MCF 10A (cell line): ENCODE measurements at regions not wholly inside any gene's neighbourhood (a gene's known extent, or its start where the extent isn't known, plus 50 kb on each side); places are given as distances from the start of the nearest gene placed in this dataset.

ENCODE experiments used
- BruUV-seq: library from RNA; stranded (reverse); fragments of 400-500 nt; replicated peaks from 2 replicates; lab custom pipeline; 2021; lab: Mats Ljungman, UMichigan
- CTCF ChIA-PET: fragments of 300-600 bp; sonication (Branson Sonifier 250); formaldehyde crosslinking; extraction: SDS; loops from one replicate; lab custom pipeline; 2021; ENCODE audit warnings: antibody characterized with exemption, inconsistent platforms; lab: Yijun Ruan, JAX
- POLR2A ChIA-PET: fragments of 300-600, 350-650 bp; sonication (Branson Sonifier 250); formaldehyde crosslinking; extraction: SDS; loops from one replicate; lab custom pipeline; 2020; ENCODE audit warnings: antibody characterized with exemption, inconsistent platforms; lab: Yijun Ruan, JAX
- DNase-seq: peaks from one replicate; pipeline ENCODE4 v3.0.0-alpha.2; 2018; ENCODE audit not compliant: unreplicated experiment
- H3K27ac Mint-ChIP-seq: one replicate; pipeline ENCODE4 v1.8.0; 2022; ENCODE audit warnings: mild to moderate bottlenecking, low read depth, mixed read lengths; ENCODE audit not compliant: unreplicated experiment
- H3K27me3 Mint-ChIP-seq: one replicate; pipeline ENCODE4 v1.8.0; 2022; ENCODE audit warnings: mixed read lengths; ENCODE audit not compliant: insufficient read depth, unreplicated experiment
- H3K36me3 Mint-ChIP-seq: one replicate; pipeline ENCODE4 v1.8.0; 2022; ENCODE audit warnings: mild to moderate bottlenecking, moderate library complexity, mixed read lengths; ENCODE audit not compliant: insufficient read depth, unreplicated experiment
- H3K4me1 Mint-ChIP-seq: one replicate; pipeline ENCODE4 v1.8.0; 2022; ENCODE audit warnings: mixed read lengths; ENCODE audit not compliant: insufficient read depth, unreplicated experiment
- H3K4me3 Mint-ChIP-seq: one replicate; pipeline ENCODE4 v1.8.0; 2022; ENCODE audit warnings: mild to moderate bottlenecking, moderate library complexity, mixed read lengths; ENCODE audit not compliant: unreplicated experiment
- H3K9me3 Mint-ChIP-seq: one replicate; pipeline ENCODE4 v1.8.0; 2022; ENCODE audit warnings: mixed read lengths; ENCODE audit not compliant: unreplicated experiment
- intact Hi-C: fragments of 100-400 bp; cut with micrococcal nuclease; formaldehyde crosslinking; loops from 2 replicates; pipeline ENCODE4 v1.14.1; 2022
- TF ChIP-seq, protein P1 (sequence below): fragments of 200-600 bp; IDR thresholded peaks from one replicate; pipeline ENCODE4 v1.8.0; 2022; ENCODE audit warnings: antibody characterized with exemption, mild to moderate bottlenecking; ENCODE audit not compliant: unreplicated experiment

DNA sequence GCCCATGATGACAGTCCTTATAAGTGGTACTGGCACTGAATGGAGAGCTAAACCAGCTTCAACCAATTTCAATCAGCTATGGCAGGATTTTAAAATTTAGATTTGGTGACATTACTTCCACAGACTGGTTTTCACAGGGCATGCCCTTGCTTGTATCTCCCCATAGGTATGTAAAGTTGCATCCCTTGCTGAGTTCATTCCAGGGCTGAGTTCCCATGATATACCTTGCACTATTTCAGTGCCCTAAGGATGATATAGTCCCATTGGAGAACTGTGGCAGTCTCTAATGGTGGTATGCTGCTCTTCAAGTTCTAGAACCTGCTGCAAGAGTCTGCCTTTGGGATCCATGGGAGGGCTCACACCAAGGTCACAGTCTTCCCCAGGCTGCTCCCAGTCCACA is 232.7 kb upstream of the MOCS1 start:
- H3K4me1 Mint-ChIP-seq, result no peaks in the 10 kb centered on the region
- no peaks in the 10 kb centered on the region for H3K27me3 Mint-ChIP-seq
- H3K36me3 Mint-ChIP-seq, result peaks cover 6% of the 10 kb centered on the region
- H3K27ac Mint-ChIP-seq, result no peak overlapping the region
- intact Hi-C loops, result no loop called here
- no peak overlapping the region for H3K4me3 Mint-ChIP-seq
- no TSS peak for BruUV-seq
- POLR2A ChIA-PET, result no interaction called here
- no peak for DNase-seq
- TF ChIP-seq, protein P1, sequence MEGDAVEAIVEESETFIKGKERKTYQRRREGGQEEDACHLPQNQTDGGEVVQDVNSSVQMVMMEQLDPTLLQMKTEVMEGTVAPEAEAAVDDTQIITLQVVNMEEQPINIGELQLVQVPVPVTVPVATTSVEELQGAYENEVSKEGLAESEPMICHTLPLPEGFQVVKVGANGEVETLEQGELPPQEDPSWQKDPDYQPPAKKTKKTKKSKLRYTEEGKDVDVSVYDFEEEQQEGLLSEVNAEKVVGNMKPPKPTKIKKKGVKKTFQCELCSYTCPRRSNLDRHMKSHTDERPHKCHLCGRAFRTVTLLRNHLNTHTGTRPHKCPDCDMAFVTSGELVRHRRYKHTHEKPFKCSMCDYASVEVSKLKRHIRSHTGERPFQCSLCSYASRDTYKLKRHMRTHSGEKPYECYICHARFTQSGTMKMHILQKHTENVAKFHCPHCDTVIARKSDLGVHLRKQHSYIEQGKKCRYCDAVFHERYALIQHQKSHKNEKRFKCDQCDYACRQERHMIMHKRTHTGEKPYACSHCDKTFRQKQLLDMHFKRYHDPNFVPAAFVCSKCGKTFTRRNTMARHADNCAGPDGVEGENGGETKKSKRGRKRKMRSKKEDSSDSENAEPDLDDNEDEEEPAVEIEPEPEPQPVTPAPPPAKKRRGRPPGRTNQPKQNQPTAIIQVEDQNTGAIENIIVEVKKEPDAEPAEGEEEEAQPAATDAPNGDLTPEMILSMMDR, result no peak
- CTCF ChIA-PET, result interaction anchor here (0.5 kb wide), 1 partner anchor 10 kb away, joined by 3 read pairs; no protein-coding TSS in a partner anchor
- peaks cover 55% of the 10 kb centered on the region for H3K9me3 Mint-ChIP-seq

DNA sequence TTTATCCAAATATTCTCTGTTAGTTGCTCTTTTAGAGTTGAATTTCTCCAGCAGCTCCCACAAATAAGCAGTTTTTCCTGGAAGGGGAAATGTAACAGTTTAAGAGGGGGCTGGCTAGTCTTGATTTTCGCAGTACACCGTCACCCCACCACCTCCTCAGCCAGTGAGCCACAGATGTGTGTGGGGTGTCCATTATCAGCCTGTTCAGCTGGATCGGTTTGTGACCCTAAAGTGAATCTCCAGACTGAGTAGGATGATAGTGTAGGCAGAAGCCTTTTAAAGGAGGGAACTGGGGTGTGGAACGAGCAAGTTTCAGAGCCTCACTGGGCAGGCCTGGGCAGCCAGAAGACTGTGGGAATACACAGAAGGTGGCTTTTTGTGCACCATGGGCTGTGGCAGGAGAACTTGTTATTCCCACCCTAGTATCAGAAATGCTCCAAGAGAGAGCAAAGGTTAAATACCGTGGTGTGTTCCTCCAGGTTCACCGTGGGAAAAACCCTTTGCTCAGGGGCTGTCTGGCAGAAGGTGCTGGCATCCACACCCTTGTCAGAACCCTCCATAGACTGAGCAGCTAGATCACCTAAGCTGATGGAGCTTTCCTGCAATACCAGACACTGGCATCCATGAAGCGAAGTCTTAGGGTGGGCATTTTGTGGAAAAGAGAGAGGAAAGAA is 230.9 kb upstream of the MOCS1 start:
- CTCF ChIA-PET, result no interaction called here
- Mint-ChIP-seq H3K9me3 (peaks cover 49% of the 10 kb centered on the region), H3K27me3 (no peaks in the 10 kb centered on the region), H3K4me3 (no peak overlapping the region), H3K4me1 (no peaks in the 10 kb centered on the region), H3K36me3 (peaks cover 6% of the 10 kb centered on the region), H3K27ac (no peak overlapping the region)
- DNase-seq, result no peak
- POLR2A ChIA-PET, result no interaction called here
- TF ChIP-seq, protein P1, result no peak
- intact Hi-C loops, result no loop called here
- BruUV-seq, result no TSS peak

DNA sequence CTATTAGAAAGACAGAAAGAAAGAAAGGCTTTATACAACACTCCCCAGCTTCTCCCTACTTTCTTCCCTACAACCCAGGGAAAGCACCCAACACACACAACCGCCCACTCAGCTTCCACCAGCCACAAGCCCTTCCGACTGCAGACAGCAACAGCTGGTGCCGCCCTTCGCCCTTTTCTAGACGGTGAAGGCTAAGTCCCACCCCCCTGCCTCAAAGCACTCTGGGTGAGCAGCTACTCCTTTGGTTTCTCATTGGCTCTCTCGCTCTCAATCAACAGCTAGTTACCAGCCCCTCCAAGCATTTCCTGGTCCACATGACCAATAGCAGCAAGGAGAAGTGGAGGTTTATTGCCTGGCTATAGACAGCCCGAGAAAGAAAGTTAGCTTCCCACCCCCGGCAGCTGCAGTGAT is 230.1 kb upstream of the MOCS1 start:
- no peak overlapping the region for H3K27ac Mint-ChIP-seq
- ChIA-PET POLR2A (no interaction called here), CTCF (no interaction called here)
- no peak overlapping the region for H3K4me3 Mint-ChIP-seq
- TF ChIP-seq, protein P1, result no peak
- H3K36me3 Mint-ChIP-seq, result peaks cover 6% of the 10 kb centered on the region
- H3K9me3 Mint-ChIP-seq, result peaks cover 41% of the 10 kb centered on the region
- H3K4me1 Mint-ChIP-seq, result no peaks in the 10 kb centered on the region
- H3K27me3 Mint-ChIP-seq, result no peaks in the 10 kb centered on the region
- no peak for DNase-seq
- BruUV-seq, result no TSS peak
- intact Hi-C loops, result no loop called here

DNA sequence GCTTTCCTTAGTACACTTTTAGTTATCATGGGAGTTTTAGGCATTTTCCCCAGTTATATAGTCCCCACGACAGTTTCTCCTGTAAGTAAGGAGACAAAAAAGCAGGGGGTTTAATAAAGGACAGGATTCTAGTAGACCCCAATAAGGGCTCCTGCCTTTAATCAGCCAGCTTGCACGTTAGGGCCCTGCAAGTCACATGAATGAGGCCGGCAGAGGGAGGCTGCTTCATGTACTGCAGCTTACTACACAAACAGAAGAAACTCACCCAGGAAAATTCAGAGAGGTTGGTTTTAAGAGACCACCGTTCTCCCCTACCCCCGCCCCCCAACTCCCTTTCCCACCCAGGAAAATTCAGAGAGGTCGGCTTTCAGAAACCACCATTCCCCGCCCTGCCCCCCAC is 229.7 kb upstream of the MOCS1 start:
- Mint-ChIP-seq H3K27ac (no peak overlapping the region), H3K4me3 (no peak overlapping the region), H3K36me3 (peaks cover 6% of the 10 kb centered on the region), H3K9me3 (peaks cover 36% of the 10 kb centered on the region), H3K4me1 (no peaks in the 10 kb centered on the region), H3K27me3 (no peaks in the 10 kb centered on the region)
- intact Hi-C loops, result no loop called here
- CTCF ChIA-PET, result interaction anchor here (0.6 kb wide), 1 partner anchor 689 kb away, joined by 3 read pairs; no protein-coding TSS in a partner anchor
- TF ChIP-seq, protein P1, result no peak
- BruUV-seq, result no TSS peak
- POLR2A ChIA-PET, result no interaction called here
- no peak for DNase-seq
